Activated CD4-positive, alpha-beta memory T cell treated with anti-CD3 and anti-CD28 coated beads for 36 hours (primary cell): ENCODE measurements at regions not wholly inside any gene's neighbourhood (a gene's known extent, or its start where the extent isn't known, plus 50 kb on each side); places are given as distances from the start of the nearest gene placed in this dataset.

Experiments
- CTCF ChIA-PET: fragments of 350-600 bp; sonication (Branson Sonifier 250); formaldehyde crosslinking; loops from one replicate; lab custom pipeline; 2021; ENCODE audit warnings: antibody characterized with exemption, inconsistent platforms; lab: Charles Lee
- POLR2A ChIA-PET: fragments of 350-600 bp; sonication (Branson Sonifier 250); formaldehyde crosslinking; loops from one replicate; lab custom pipeline; 2021; ENCODE audit warnings: antibody characterized with exemption; lab: Charles Lee
- DNase-seq: peaks from one replicate; pipeline ENCODE4 v3.0.0-alpha.2; 2020
- H3K27ac Mint-ChIP-seq: one replicate; pipeline ENCODE4 v1.8.0; 2021; ENCODE audit warnings: mixed read lengths
- H3K27me3 Mint-ChIP-seq: one replicate; pipeline ENCODE4 v1.8.0; 2021; ENCODE audit warnings: mixed read lengths
- H3K36me3 Mint-ChIP-seq: one replicate; pipeline ENCODE4 v1.8.0; 2021; ENCODE audit warnings: mixed read lengths
- H3K4me1 Mint-ChIP-seq: one replicate; pipeline ENCODE4 v1.8.0; 2021; ENCODE audit warnings: low read depth, mixed read lengths
- H3K4me3 Mint-ChIP-seq: one replicate; pipeline ENCODE4 v1.8.0; 2021; ENCODE audit warnings: mild to moderate bottlenecking, mixed read lengths
- H3K9me3 Mint-ChIP-seq: one replicate; pipeline ENCODE4 v1.8.0; 2021; ENCODE audit warnings: mixed read lengths
- intact Hi-C: fragments of 100-400 bp; cut with micrococcal nuclease; formaldehyde crosslinking; loops from one replicate; pipeline ENCODE4 v1.15.1; 2023

GRCh38 chr9:99356512-99356971, 134.5 kb downstream of the SEC61B start:
- no peaks in the 10 kb centered on the region for H3K4me1 Mint-ChIP-seq
- H3K9me3 Mint-ChIP-seq, result no peaks in the 10 kb centered on the region
- no peak overlapping the region for H3K4me3 Mint-ChIP-seq
- no peak for DNase-seq
- H3K27me3 Mint-ChIP-seq, result peaks cover 19% of the 10 kb centered on the region
- H3K36me3 Mint-ChIP-seq, result no peaks in the 10 kb centered on the region
- intact Hi-C loops, result no loop called here
- no peak overlapping the region for H3K27ac Mint-ChIP-seq
- ChIA-PET CTCF (interaction anchor here (0.6 kb wide), 1 partner anchor 11 kb away, joined by 3 read pairs; no protein-coding TSS in a partner anchor), POLR2A (interaction anchor here (1.0 kb wide), 1 partner anchor 19 kb away, joined by 3 read pairs; no protein-coding TSS in a partner anchor)

DNA sequence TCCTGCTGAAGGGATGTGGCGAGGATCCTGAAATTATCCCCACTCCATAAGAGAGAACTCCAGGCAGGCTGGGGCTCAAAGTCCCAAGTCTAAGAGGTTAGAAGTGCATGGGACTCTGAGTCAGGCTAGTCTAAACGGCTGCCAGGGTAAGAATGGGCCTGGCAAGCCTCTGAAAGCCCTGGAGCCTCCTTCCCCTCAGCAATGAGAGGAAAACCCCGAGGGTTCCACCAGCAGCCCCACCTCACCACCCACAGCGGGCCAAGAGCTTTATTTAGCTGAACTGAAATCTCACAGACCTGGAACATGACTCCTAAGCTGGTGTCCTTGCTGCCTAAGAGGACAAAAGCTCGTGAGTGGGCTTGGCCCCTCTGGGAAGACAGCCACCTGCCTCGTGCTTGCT, 135.5 kb downstream of the SEC61B start:
- CTCF ChIA-PET, result no interaction called here
- POLR2A ChIA-PET, result no interaction called here
- H3K4me1 Mint-ChIP-seq, result no peaks in the 10 kb centered on the region
- no peak overlapping the region for H3K27ac Mint-ChIP-seq
- H3K4me3 Mint-ChIP-seq, result no peak overlapping the region
- intact Hi-C loops, result no loop called here
- no peaks in the 10 kb centered on the region for H3K36me3 Mint-ChIP-seq
- H3K27me3 Mint-ChIP-seq, result peaks cover 19% of the 10 kb centered on the region
- H3K9me3 Mint-ChIP-seq, result no peaks in the 10 kb centered on the region
- DNase-seq, result no peak

- H3K4me3 Mint-ChIP-seq, result no peak overlapping the region
Measured at GRCh38 chr9:99358668-99359067, 136.6 kb downstream of the SEC61B start.

DNA sequence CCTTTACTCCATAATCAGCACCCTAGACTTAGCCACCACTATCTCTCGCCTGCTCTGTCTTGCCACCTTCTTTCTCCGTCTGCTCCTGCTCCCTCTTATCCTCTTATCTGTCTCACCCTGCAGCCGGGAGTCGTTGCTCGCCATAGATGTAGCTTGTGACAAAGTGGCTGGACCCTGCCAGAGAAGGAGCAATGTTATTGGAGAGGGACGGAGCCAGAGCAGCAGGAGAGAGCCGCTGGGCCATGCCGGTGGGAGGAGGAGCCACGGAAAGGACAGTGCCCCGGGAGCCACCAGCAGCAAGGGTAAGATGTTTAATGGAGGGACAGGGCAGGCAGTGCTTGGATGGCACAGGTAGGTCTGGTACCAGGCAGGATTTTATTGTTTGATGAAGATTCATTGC, 137.3 kb downstream of the SEC61B start:
- H3K27ac Mint-ChIP-seq, result no peak overlapping the region
- no peaks in the 10 kb centered on the region for H3K36me3 Mint-ChIP-seq
- CTCF ChIA-PET, result no interaction called here
- no peaks in the 10 kb centered on the region for H3K9me3 Mint-ChIP-seq
- no peaks in the 10 kb centered on the region for H3K4me1 Mint-ChIP-seq
- POLR2A ChIA-PET, result no interaction called here
- H3K27me3 Mint-ChIP-seq, result peaks cover 19% of the 10 kb centered on the region
- no peak for DNase-seq
- H3K4me3 Mint-ChIP-seq, result no peak overlapping the region
- intact Hi-C loops, result no loop called here

More at GRCh38 chr9:99358668-99359067, 136.6 kb downstream of the SEC61B start:
- ChIA-PET CTCF (no interaction called here), POLR2A (no interaction called here)
- no peak for DNase-seq
- peaks cover 20% of the 10 kb centered on the region for H3K27me3 Mint-ChIP-seq
- H3K4me1 Mint-ChIP-seq, result no peaks in the 10 kb centered on the region
- no peak overlapping the region for H3K27ac Mint-ChIP-seq
- H3K36me3 Mint-ChIP-seq, result no peaks in the 10 kb centered on the region
- intact Hi-C loops, result no loop called here
- H3K9me3 Mint-ChIP-seq, result no peaks in the 10 kb centered on the region

DNA sequence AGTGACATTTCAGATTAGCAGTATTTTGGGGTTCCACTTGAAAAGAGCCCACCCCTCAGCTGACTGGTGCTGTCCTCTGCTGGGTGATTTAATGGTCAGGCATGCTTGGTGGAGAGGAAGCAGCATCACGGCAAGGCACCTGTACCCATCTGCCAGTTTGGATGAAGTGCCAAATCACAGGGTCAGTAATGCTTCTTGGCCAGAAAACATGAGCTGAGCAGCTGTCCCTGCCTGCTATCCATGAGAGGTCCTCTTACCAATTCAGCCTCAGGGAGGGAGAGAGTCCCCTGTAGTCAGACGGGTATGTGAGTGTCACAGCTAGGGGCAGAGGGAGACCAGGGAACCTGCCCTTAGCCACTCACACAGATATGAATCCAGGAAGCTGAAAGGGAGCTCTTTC, 137.9 kb downstream of the SEC61B start:
- H3K4me3 Mint-ChIP-seq, result no peak overlapping the region
- no peak overlapping the region for H3K27ac Mint-ChIP-seq
- intact Hi-C loops, result no loop called here
- no peaks in the 10 kb centered on the region for H3K4me1 Mint-ChIP-seq
- no peaks in the 10 kb centered on the region for H3K36me3 Mint-ChIP-seq
- ChIA-PET CTCF (no interaction called here), POLR2A (no interaction called here)
- no peaks in the 10 kb centered on the region for H3K9me3 Mint-ChIP-seq
- no peak for DNase-seq
- peaks cover 20% of the 10 kb centered on the region for H3K27me3 Mint-ChIP-seq

DNA sequence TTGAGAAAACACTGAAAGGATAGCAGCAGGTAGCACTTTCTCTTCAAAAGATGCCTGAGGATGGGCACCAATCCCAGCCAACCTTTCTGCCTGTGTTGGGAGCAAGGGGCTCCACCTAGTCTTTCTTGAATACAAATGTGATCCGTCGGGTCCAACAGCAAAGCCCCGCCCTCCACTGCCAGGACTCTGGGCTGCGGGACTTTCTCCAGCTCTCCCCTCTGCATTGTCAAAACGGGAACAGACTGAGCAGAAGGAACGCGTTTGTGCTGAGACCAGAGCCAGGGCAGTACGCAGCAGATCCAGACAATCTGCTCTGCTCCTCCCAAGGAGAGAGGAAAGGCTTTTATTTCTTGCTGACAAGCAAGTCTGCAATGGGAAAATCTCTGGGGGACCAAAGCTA, 139.7 kb downstream of the SEC61B start:
- intact Hi-C loops, result no loop called here
- no peaks in the 10 kb centered on the region for H3K36me3 Mint-ChIP-seq
- H3K4me3 Mint-ChIP-seq, result no peak overlapping the region
- no peak for DNase-seq
- no peaks in the 10 kb centered on the region for H3K9me3 Mint-ChIP-seq
- peaks cover 20% of the 10 kb centered on the region for H3K27me3 Mint-ChIP-seq
- no peak overlapping the region for H3K27ac Mint-ChIP-seq
- POLR2A ChIA-PET, result no interaction called here
- CTCF ChIA-PET, result no interaction called here
- no peaks in the 10 kb centered on the region for H3K4me1 Mint-ChIP-seq

DNA sequence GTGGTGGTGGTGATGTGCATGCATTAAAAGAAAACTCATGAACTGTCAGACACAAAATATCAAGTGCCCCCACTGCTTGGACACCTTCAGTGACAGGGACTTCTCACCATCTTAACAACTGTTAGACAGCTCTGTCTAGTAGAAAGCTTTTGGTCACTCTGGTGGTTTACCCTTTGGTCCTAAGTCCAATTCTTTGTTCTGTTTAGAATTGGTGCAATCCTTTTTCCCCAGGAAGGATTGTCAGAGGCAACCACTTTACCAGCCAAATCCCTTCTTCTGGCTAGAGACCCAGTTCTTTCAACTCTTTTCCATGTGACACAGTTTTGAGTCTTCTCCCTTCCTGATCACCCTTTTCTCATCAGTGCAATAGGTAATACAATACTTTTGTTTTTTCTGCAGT, 140.2 kb downstream of the SEC61B start:
- H3K9me3 Mint-ChIP-seq, result no peaks in the 10 kb centered on the region
- H3K27me3 Mint-ChIP-seq, result peaks cover 21% of the 10 kb centered on the region

DNA sequence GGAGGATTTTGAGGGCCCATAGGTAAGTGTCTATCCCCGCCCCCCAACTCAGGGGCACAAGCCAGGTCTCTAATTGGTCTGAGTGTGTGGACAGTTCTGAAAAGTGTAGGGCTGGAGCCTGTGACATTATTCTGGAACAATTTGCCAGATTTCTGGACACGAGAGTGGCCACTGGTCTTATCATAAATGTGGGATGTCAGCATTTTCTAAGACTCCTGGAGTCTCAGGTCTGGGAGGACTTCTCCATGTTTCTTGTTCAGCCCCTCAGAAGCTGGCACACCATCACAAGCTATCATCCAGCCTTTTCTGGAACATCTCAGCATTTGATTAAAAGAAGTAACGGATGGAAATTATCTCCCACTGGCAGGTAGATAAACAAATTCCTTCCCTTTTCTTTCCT, 141.4 kb downstream of the SEC61B start:
- H3K9me3 Mint-ChIP-seq, result no peaks in the 10 kb centered on the region
- ChIA-PET CTCF (no interaction called here), POLR2A (interaction anchor here (0.6 kb wide), 1 partner anchor 1142 kb away, joined by 4 read pairs; no protein-coding TSS in a partner anchor)
- no peak overlapping the region for H3K4me3 Mint-ChIP-seq
- intact Hi-C loops, result no loop called here
- H3K4me1 Mint-ChIP-seq, result peaks cover 8% of the 10 kb centered on the region
- peaks cover 26% of the 10 kb centered on the region for H3K27me3 Mint-ChIP-seq
- no peak overlapping the region for H3K27ac Mint-ChIP-seq
- no peaks in the 10 kb centered on the region for H3K36me3 Mint-ChIP-seq
- DNase-seq, result no peak

More for the DNA sequence above, 140.2 kb downstream of the SEC61B start:
- ChIA-PET POLR2A (no interaction called here), CTCF (no interaction called here)
- Mint-ChIP-seq H3K4me1 (peaks cover 2% of the 10 kb centered on the region), H3K27ac (no peak overlapping the region), H3K36me3 (no peaks in the 10 kb centered on the region), H3K4me3 (no peak overlapping the region)
- intact Hi-C loops, result no loop called here
- DNase-seq, result no peak

GRCh38 chr9:99365233-99365980, 143.3 kb downstream of the SEC61B start:
- Mint-ChIP-seq H3K27me3 (peaks cover 30% of the 10 kb centered on the region), H3K36me3 (no peaks in the 10 kb centered on the region), H3K9me3 (no peaks in the 10 kb centered on the region), H3K4me1 (peaks cover 10% of the 10 kb centered on the region), H3K4me3 (no peak overlapping the region), H3K27ac (no peak overlapping the region)
- no peak for DNase-seq
- CTCF ChIA-PET, result no interaction called here
- POLR2A ChIA-PET, result no interaction called here
- intact Hi-C loops, result no loop called here

- Mint-ChIP-seq H3K4me1 (peaks cover 10% of the 10 kb centered on the region), H3K36me3 (no peaks in the 10 kb centered on the region), H3K27me3 (peaks cover 27% of the 10 kb centered on the region), H3K9me3 (no peaks in the 10 kb centered on the region), H3K27ac (no peak overlapping the region), H3K4me3 (no peak overlapping the region)
- POLR2A ChIA-PET, result no interaction called here
- DNase-seq, result no peak
- intact Hi-C loops, result no loop called here
- CTCF ChIA-PET, result no interaction called here
Measured at GRCh38 chr9:99366183-99366582, 144.1 kb downstream of the SEC61B start.

GRCh38 chr9:99366621-99367020, 144.5 kb downstream of the SEC61B start:
- intact Hi-C loops, result no loop called here
- POLR2A ChIA-PET, result no interaction called here
- CTCF ChIA-PET, result no interaction called here
- H3K36me3 Mint-ChIP-seq, result no peaks in the 10 kb centered on the region
- H3K27ac Mint-ChIP-seq, result no peak overlapping the region
- no peak for DNase-seq
- no peaks in the 10 kb centered on the region for H3K9me3 Mint-ChIP-seq
- no peak overlapping the region for H3K4me3 Mint-ChIP-seq
- peaks cover 26% of the 10 kb centered on the region for H3K27me3 Mint-ChIP-seq
- peaks cover 10% of the 10 kb centered on the region for H3K4me1 Mint-ChIP-seq

DNA sequence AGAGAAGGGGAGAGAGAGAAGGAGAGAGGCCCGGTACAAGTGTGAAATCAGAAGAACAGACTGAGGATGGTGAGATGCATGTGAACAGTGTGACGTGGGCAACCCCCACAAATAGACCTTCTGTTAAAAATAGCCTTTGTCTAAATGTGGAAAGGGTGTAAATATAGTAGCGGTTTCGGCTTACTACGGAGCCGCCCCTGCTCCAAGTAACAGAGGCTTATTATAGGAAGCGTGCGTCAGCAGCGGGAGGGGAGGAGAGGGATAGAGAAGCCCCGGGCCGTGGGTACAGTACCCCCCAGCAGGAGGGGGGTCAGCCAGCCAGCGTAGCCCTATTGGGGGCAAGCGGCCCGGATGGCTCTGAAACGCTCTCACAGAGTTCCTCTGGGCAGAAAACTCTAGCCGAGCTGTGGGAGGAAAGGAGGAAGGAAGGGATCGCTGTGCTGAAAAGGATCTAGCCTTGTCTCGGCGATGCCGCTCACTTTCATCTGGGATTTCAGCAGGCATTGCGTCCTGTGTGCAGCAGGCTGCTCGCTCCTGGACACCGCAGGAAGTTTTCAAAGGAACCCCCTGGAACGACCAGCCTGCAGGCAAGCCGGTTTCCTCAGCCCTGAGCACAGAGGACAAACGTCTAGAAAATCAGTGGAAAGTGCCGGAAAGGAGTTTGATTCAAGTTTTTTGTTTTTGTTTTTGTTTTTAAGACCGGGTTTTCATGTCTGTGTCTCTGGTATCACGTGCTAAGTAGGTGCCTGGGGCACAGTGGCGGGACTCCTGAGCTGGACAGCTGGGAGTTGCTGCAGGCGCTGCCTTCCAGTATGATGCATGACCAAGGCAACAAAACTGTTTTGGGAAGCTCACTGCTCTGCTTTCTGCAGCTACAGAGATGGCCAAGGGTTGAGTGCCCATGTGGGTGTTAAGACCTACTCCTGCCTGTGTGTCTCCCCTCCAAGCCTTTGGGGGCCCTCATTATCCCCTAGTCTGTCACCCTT, 146.6 kb downstream of the SEC61B start:
- Mint-ChIP-seq H3K4me3 (no peak overlapping the region), H3K4me1 (peaks cover 10% of the 10 kb centered on the region), H3K27ac (no peak overlapping the region), H3K36me3 (no peaks in the 10 kb centered on the region), H3K9me3 (no peaks in the 10 kb centered on the region), H3K27me3 (peaks cover 24% of the 10 kb centered on the region)
- intact Hi-C loops, result no loop called here
- DNase-seq, result no peak
- POLR2A ChIA-PET, result no interaction called here
- CTCF ChIA-PET, result no interaction called here
